GM12878 (cell line): ENCODE measurements at regions not wholly inside any gene's neighbourhood (a gene's known extent, or its start where the extent isn't known, plus 50 kb on each side); places are given as distances from the start of the nearest gene placed in this dataset.
A peak's percentile ranks its signal among the peaks of the same experiment; 100 is the strongest.

Experiments
- ATAC-seq: fragments of 200-7000 bp; cut with Tn5 transposase; 3 replicates; pipeline ENCODE4 v1.9.1; 2020; ENCODE audit warnings: mild to moderate bottlenecking, moderate library complexity
- BruUV-seq: library from RNA; stranded (reverse); fragments of 400-500 nt; replicated peaks from 2 replicates; lab custom pipeline; 2021; lab: Mats Ljungman, UMichigan
- CTCF ChIA-PET: fragments of 300-600 bp; sonication (Branson Sonifier 250); formaldehyde crosslinking; extraction: SDS; loops from one replicate; lab custom pipeline; 2021; ENCODE audit warnings: inconsistent platforms; lab: Yijun Ruan, JAX
- POLR2A ChIA-PET: fragments of 350-600 bp; formaldehyde crosslinking; extraction: SDS; loops from one replicate; lab custom pipeline; 2021; ENCODE audit warnings: inconsistent platforms; lab: Charles Lee
- RAD21 ChIA-PET: fragments of 300-600 bp; sonication (Branson Sonifier 250); formaldehyde crosslinking; loops from one replicate; lab custom pipeline; 2023; ENCODE audit warnings: antibody characterized with exemption; ENCODE audit not compliant: unreplicated experiment; lab: Charles Lee
- SMC1A ChIA-PET: fragments of 300-600 bp; sonication (Branson Sonifier 250); formaldehyde crosslinking; loops from one replicate; lab custom pipeline; 2023; ENCODE audit not compliant: unreplicated experiment, uncharacterized antibody; lab: Charles Lee
- DNase-seq: peaks from one replicate; pipeline ENCODE4 v3.0.0-alpha.2; 2011; ENCODE audit warnings: low read depth, low spot score
- FAIRE-seq: peaks from 3 replicates; lab custom pipeline; 2011; peaks lifted over from hg19 to GRCh38; lab: Jason Lieb, UNC
- H2AFZ ChIP-seq: 2 replicates; pipeline ENCODE4 v1.6.0; 2011; ENCODE audit warnings: low read depth, low read length, control low read depth; ENCODE audit not compliant: control insufficient read depth
- H3K27ac ChIP-seq: 2 replicates; pipeline ENCODE4 v1.5.1; 2011; ENCODE audit warnings: control low read depth; ENCODE audit not compliant: control insufficient read depth, insufficient read depth
- H3K27me3 ChIP-seq, 2 experiments: replicated peaks in 1 of 2; 2 replicates each; pipeline versions ENCODE4 v1.6.0 to v1.6.1; 2011; ENCODE audit warnings: low read length in 1 of 2; ENCODE audit not compliant: control insufficient read depth in 2 of 2, insufficient read depth in 2 of 2
- H3K36me3 ChIP-seq, 2 experiments: 2 replicates each; pipeline ENCODE4 v1.5.1; 2011; ENCODE audit warnings: low read length in 1 of 2; ENCODE audit not compliant: control insufficient read depth in 2 of 2, insufficient read depth in 2 of 2
- H3K4me1 ChIP-seq: 2 replicates; pipeline ENCODE4 v1.6.1; 2011; ENCODE audit warnings: mild to moderate bottlenecking, low read length, moderate library complexity, mixed read lengths; ENCODE audit not compliant: control insufficient read depth, insufficient read depth
- H3K4me2 ChIP-seq: 2 replicates; pipeline ENCODE4 v1.6.0; 2011; ENCODE audit warnings: control low read depth; ENCODE audit not compliant: control insufficient read depth, insufficient read depth
- H3K4me3 ChIP-seq: fragments of 200-600 bp; sonication (generic); 2 replicates; pipeline ENCODE4 v1.5.1; 2016
- H3K79me2 ChIP-seq: 2 replicates; pipeline ENCODE4 v1.6.0; 2011; ENCODE audit warnings: low read length; ENCODE audit not compliant: control insufficient read depth, insufficient read depth
- H3K9ac ChIP-seq: 2 replicates; pipeline ENCODE4 v1.8.0; 2011; ENCODE audit warnings: low read length, control low read depth, mixed read lengths; ENCODE audit not compliant: control insufficient read depth, insufficient read depth
- H3K9me3 ChIP-seq: replicated peaks from 3 replicates; pipeline ENCODE4 v1.5.1; 2011; ENCODE audit warnings: mild to moderate bottlenecking, low read length; ENCODE audit not compliant: control insufficient read depth, insufficient read depth
- H4K20me1 ChIP-seq: 2 replicates; pipeline ENCODE4 v1.6.0; 2011; ENCODE audit not compliant: control insufficient read depth, insufficient read depth
- CBX5 ChIP-seq: sonication (generic); IDR thresholded peaks from 2 replicates; pipeline ENCODE4 v1.6.1; 2016; ENCODE audit warnings: low read depth, moderate library complexity, mild to moderate bottlenecking, inconsistent platforms
- E2F4 ChIP-seq: IDR thresholded peaks from 2 replicates; pipeline ENCODE4 v1.6.1; 2012; ENCODE audit warnings: low read depth, low read length, improper control_type of control experiment
- HDAC2 ChIP-seq: fragments of 200-600 bp; sonication (generic); IDR thresholded peaks from 2 replicates; pipeline ENCODE4 v1.6.1; 2017
- MXI1 ChIP-seq: fragments of 150-350 bp; IDR thresholded peaks from 2 replicates; pipeline ENCODE4 v1.6.1; 2011; ENCODE audit warnings: low read depth, mild to moderate bottlenecking, inconsistent platforms, low read length, improper control_type of control experiment
- NBN ChIP-seq: fragments of 450-650 bp; IDR thresholded peaks from 2 replicates; pipeline ENCODE4 v1.6.1; 2016
- RAD51 ChIP-seq: fragments of 450-650 bp; IDR thresholded peaks from 2 replicates; pipeline ENCODE4 v1.6.1; 2016; ENCODE audit warnings: moderate library complexity, mild to moderate bottlenecking, inconsistent platforms
- RFX5 ChIP-seq: IDR thresholded peaks from 2 replicates; pipeline ENCODE4 v1.6.1; 2011; ENCODE audit warnings: low read depth, low read length, improper control_type of control experiment
- TARDBP ChIP-seq: IDR thresholded peaks from 2 replicates; pipeline ENCODE4 v1.6.1; 2016; ENCODE audit warnings: borderline replicate concordance
- ZNF592 ChIP-seq: fragments of 450-650 bp; IDR thresholded peaks from 2 replicates; pipeline ENCODE4 v1.6.1; 2017; ENCODE audit warnings: mild to moderate bottlenecking, moderate library complexity
- WGBS: methylation state at CpG from one replicate; pipeline ENCODE4 v1.1.6; 2016; ENCODE audit warnings: low lambda C conversion rate; ENCODE audit not compliant: insufficient replicate concordance, insufficient coverage; ENCODE audit errors: missing lambda C conversion rate; 5-methylcytosine and 5-hydroxymethylcytosine counted together
- in situ Hi-C: fragments of 300-500 bp; cut with MboI; formaldehyde crosslinking; loops from 9 replicates; pipeline ENCODE4 v1.14.3; 2018; ENCODE audit warnings: mixed read lengths
- intact Hi-C: fragments of 100-400 bp; cut with micrococcal nuclease; formaldehyde crosslinking; loops from one replicate; pipeline ENCODE4 v1.14.2; 2022; ENCODE audit not compliant: unreplicated experiment

- no peak for TF ChIP-seq NBN
- TF ChIP-seq HDAC2 = no peak
- no peak for TF ChIP-seq CBX5
- no peak for TF ChIP-seq MXI1
- TF ChIP-seq TARDBP = no peak
- TF ChIP-seq E2F4 = no peak
- TF ChIP-seq RAD51 = no peak
- TF ChIP-seq RFX5 = no peak
These were observed 454.9 kb downstream of the LMO7 start (continued) for GRCh38 chr13:76091076-76091475.

- no peaks in the 10 kb centered on the region for H3K4me1 ChIP-seq
- no peaks in the 10 kb centered on the region for H4K20me1 ChIP-seq
- ChIA-PET POLR2A (no interaction called here), RAD21 (no interaction called here), SMC1A (no interaction called here), CTCF (interaction anchor here (0.6 kb wide), 1 partner anchor 70 kb away, joined by 3 read pairs; no protein-coding TSS in a partner anchor)
- no peaks in the 10 kb centered on the region; the same call in 2 of the 3 replicates for H3K9me3 ChIP-seq
- BruUV-seq = no TSS peak
- 0 out of 2 replicates have a peak, but pooled peaks have one; percentile 45 for TF ChIP-seq CBX5
- no peak for TF ChIP-seq HDAC2
- TF ChIP-seq ZNF592 = no peak
- 67% methylated on average over 1 of the region's 1 CpG for WGBS
- intact Hi-C loops (no loop called here), in situ Hi-C loops (no loop called here)
- H3K36me3 ChIP-seq = no peaks in the 10 kb centered on the region
- H2AFZ ChIP-seq = no peak overlapping the region
- H3K4me2 ChIP-seq = no peak overlapping the region
- no peak overlapping the region for H3K4me3 ChIP-seq
- no peaks in the 10 kb centered on the region for H3K27me3 ChIP-seq
- no peak for ATAC-seq
- DNase-seq = no peak
- H3K27ac ChIP-seq = no peak overlapping the region
- FAIRE-seq = no peak
- no peaks in the 10 kb centered on the region for H3K79me2 ChIP-seq
- no peak overlapping the region for H3K9ac ChIP-seq
These were observed 450.6 kb downstream of the LMO7 start for GRCh38 chr13:76086729-76087128.
